ENCODE measurements at regions not wholly inside any gene's neighbourhood (a gene's known extent, or its start where the extent isn't known, plus 50 kb on each side); places are given as distances from the start of the nearest gene placed in this dataset.

DNA sequence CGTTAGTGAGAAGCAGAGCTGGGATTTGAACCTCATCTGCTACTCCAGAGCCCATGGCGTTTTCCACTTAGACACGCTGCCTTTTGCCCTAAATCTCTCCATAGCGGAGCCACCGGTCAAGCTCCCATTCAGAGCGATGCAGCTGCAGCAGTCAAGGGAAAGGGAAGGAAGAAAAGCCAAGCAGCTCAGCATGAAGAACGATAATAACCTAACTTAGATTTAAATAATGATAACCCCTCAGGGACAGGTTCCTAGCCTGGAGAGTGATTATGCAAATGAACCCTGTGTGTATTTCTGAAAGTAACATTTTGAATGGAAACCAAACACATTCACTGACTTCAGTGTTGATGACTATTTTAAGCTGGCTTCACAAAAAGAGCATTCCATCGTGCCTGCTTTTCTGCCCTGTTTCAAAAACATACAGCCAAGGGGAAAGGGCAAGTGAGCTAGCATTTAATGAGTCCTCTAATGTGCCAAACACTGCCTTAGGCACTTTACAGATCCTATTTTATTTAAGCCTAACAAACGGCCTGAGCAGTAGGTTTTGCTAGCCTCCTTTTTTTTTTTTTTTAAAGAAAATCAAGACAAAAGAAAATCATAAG is 798.3 kb downstream of the CDH8 start (continued):
- TF ChIP-seq GABPA (IDR thresholded peaks at IDR 0.05; ENCODE audit: low read depth) (no peak), CBX3 (IDR thresholded peaks at IDR 0.05; ENCODE audit: borderline replicate concordance, low read depth) (no peak), CTCF (IDR thresholded peaks at IDR 0.05 in 2 of 3, conservative IDR thresholded peaks at IDR 0.05 in 1 of 3; ENCODE audit: control insufficient read depth in 2 of 3, extremely low read depth in 1 of 3, insufficient read depth in 1 of 3, low read depth in 3 of 3, low read length in 3 of 3) (no peak), SMAD1 (IDR thresholded peaks at IDR 0.05; ENCODE audit: low read depth, partially characterized antibody) (no peak), BMI1 (IDR thresholded peaks at IDR 0.05; ENCODE audit: borderline replicate concordance) (no peak), NR2C2 (IDR thresholded peaks at IDR 0.05; ENCODE audit: borderline replicate concordance, control insufficient read depth, insufficient read length, low read depth) (no peak), ESRRA (IDR thresholded peaks at IDR 0.05; ENCODE audit: low read length) (no peak), CHD1 (IDR thresholded peaks at IDR 0.05; ENCODE audit: low read depth, low read length) (no peak), ATF7 (IDR thresholded peaks at IDR 0.05; ENCODE audit: low read depth) (no peak), TAF1 (IDR thresholded peaks at IDR 0.05; ENCODE audit: borderline replicate concordance, low read depth, low read length) (no peak)

- RAD21 ChIA-PET (ENCODE audit: unreplicated experiment), result no interaction called here
- no peak overlapping the region for H3K27ac ChIP-seq (ENCODE audit: control insufficient read depth, insufficient read depth)
Observed at GRCh38 chr16:61233713-61234112, 802.5 kb downstream of the CDH8 start.

More at GRCh38 chr16:61233713-61234112, 802.5 kb downstream of the CDH8 start:
- Histone ChIP-seq H3K27me3 (replicated peaks in 1 of 2; ENCODE audit: control insufficient read depth in 2 of 2, insufficient read depth in 2 of 2, low read length in 1 of 2) (no peaks in the 10 kb centered on the region), H3K4me1 (ENCODE audit: control insufficient read depth, insufficient read depth, low read length) (no peaks in the 10 kb centered on the region), H3K9me3 (replicated peaks; ENCODE audit: control insufficient read depth, insufficient read depth, low read length) (no peaks in the 10 kb centered on the region), H3K36me3 (ENCODE audit: control insufficient read depth in 2 of 2, insufficient read depth in 2 of 2, low read length in 1 of 2) (no peaks in the 10 kb centered on the region), H3K4me2 (ENCODE audit: control insufficient read depth, insufficient read depth) (no peak overlapping the region), H3K9ac (ENCODE audit: control insufficient read depth, insufficient read depth, low read length) (no peak overlapping the region), H3K4me3 (no peak overlapping the region), H4K20me1 (ENCODE audit: control insufficient read depth, insufficient read depth) (no peaks in the 10 kb centered on the region), H2AFZ (ENCODE audit: control insufficient read depth, low read depth, low read length) (no peak overlapping the region), H3K79me2 (ENCODE audit: control insufficient read depth, insufficient read depth, low read length) (no peaks in the 10 kb centered on the region)
- ChIA-PET CTCF (no interaction called here), POLR2A (no interaction called here), SMC1A (ENCODE audit: uncharacterized antibody, unreplicated experiment) (interaction anchor here (0.7 kb wide), 1 partner anchor 9 kb away, joined by 3 read pairs; no protein-coding TSS in a partner anchor)
- DNase-seq (ENCODE audit: low read depth, low spot score), result no peak
- FAIRE-seq, result no peak
- 33% methylated on average over 3 of the region's 3 CpGs for WGBS (ENCODE audit: insufficient coverage, insufficient replicate concordance, low lambda C conversion rate, missing lambda C conversion rate)
- no peak for TF ChIP-seq RCOR1 (conservative IDR thresholded peaks at IDR 0.05; ENCODE audit: low read depth, low read length)
- no peak for TF ChIP-seq BRCA1 (IDR thresholded peaks at IDR 0.05; ENCODE audit: low read depth, low read length)
- no peak for TF ChIP-seq SUZ12 (IDR thresholded peaks at IDR 0.05; ENCODE audit: unreplicated experiment)
- TF ChIP-seq CREM (IDR thresholded peaks at IDR 0.05; ENCODE audit: low read depth), result no peak
- TF ChIP-seq FOS (IDR thresholded peaks at IDR 0.05; ENCODE audit: borderline replicate concordance, extremely low read depth, insufficient read length), result no peak
- BruUV-seq (replicated peaks), result no TSS peak
- in situ Hi-C loops (cut with MboI) (no loop called here), intact Hi-C loops (cut with micrococcal nuclease; ENCODE audit: unreplicated experiment) (no loop called here)
- no peak for ATAC-seq
